MM.1S (cell line): ENCODE measurements at regions not wholly inside any gene's neighbourhood (a gene's known extent, or its start where the extent isn't known, plus 50 kb on each side); places are given as distances from the start of the nearest gene placed in this dataset.
"Not testable (repeated sequence)": the region's sequence is repeated elsewhere in the genome, so short reads cannot be mapped to it uniquely, and the experiment has no call there.

Source experiments
- DNase-seq: peaks from one replicate; pipeline ENCODE4 v3.0.0-alpha.2; 2015
- H2AFZ ChIP-seq: fragments of 300-600 bp; sonication (generic); 2 replicates; pipeline ENCODE4 v1.6.0; 2016; ENCODE audit warnings: antibody characterized with exemption, low read length
- H3F3A ChIP-seq: fragments of 300-600 bp; sonication (generic); 2 replicates; pipeline ENCODE4 v1.6.1; 2016; ENCODE audit warnings: mild to moderate bottlenecking, antibody characterized with exemption, low read length, moderate library complexity, mixed read lengths; ENCODE audit not compliant: insufficient read depth
- H3K27ac ChIP-seq: fragments of 300-600 bp; sonication (generic); 2 replicates; pipeline ENCODE4 v1.5.1; 2016; ENCODE audit warnings: mild to moderate bottlenecking, low read length
- H3K27me3 ChIP-seq: fragments of 300-600 bp; sonication (generic); replicated peaks from 2 replicates; pipeline ENCODE4 v1.6.0; 2016; ENCODE audit warnings: low read length; ENCODE audit not compliant: insufficient read depth
- H3K36me3 ChIP-seq: fragments of 300-600 bp; sonication (generic); replicated peaks from 2 replicates; pipeline ENCODE4 v1.6.1; 2016; ENCODE audit warnings: mild to moderate bottlenecking, low read length, mixed read lengths; ENCODE audit not compliant: insufficient read depth
- H3K4me1 ChIP-seq: fragments of 300-600 bp; sonication (generic); 2 replicates; pipeline ENCODE4 v1.6.1; 2016; ENCODE audit warnings: low read length, mixed read lengths
- H3K4me2 ChIP-seq: fragments of 300-600 bp; sonication (generic); 2 replicates; pipeline ENCODE4 v1.6.0; 2016; ENCODE audit warnings: low read depth, low read length
- H3K4me3 ChIP-seq: fragments of 300-600 bp; sonication (generic); 2 replicates; pipeline ENCODE4 v1.5.1; 2016; ENCODE audit warnings: low read length, mixed read lengths
- H3K79me2 ChIP-seq: fragments of 300-600 bp; sonication (generic); 2 replicates; pipeline ENCODE4 v1.6.1; 2016; ENCODE audit warnings: mixed run types, low read length, mixed read lengths
- H3K9ac ChIP-seq: fragments of 300-600 bp; sonication (generic); 2 replicates; pipeline ENCODE4 v1.6.1; 2016; ENCODE audit warnings: low read length, mixed read lengths
- H3K9me2 ChIP-seq: fragments of 300-600 bp; sonication (generic); replicated peaks from 2 replicates; pipeline ENCODE4 v1.6.1; 2016; ENCODE audit warnings: mild to moderate bottlenecking, low read length, mixed read lengths; ENCODE audit not compliant: insufficient read depth
- H3K9me3 ChIP-seq: fragments of 300-600 bp; sonication (generic); replicated peaks from 2 replicates; pipeline ENCODE4 v1.6.1; 2016; ENCODE audit warnings: mild to moderate bottlenecking, low read length, mixed read lengths; ENCODE audit not compliant: insufficient read depth
- H4K20me1 ChIP-seq: fragments of 300-600 bp; sonication (generic); 2 replicates; pipeline ENCODE4 v1.6.1; 2016; ENCODE audit warnings: mild to moderate bottlenecking, low read length, moderate library complexity, mixed read lengths; ENCODE audit not compliant: insufficient read depth
- CTCF ChIP-seq: fragments of 300-600 bp; sonication (generic); IDR thresholded peaks from 2 replicates; pipeline ENCODE4 v1.5.1; 2016; ENCODE audit warnings: antibody characterized with exemption, low read length, mixed read lengths
- EZH2 ChIP-seq: fragments of 300-600 bp; sonication (generic); optimal IDR thresholded peaks from 2 replicates; pipeline ENCODE3; 2017; ENCODE audit warnings: low read depth, mild to moderate bottlenecking, antibody characterized with exemption, low read length, mixed read lengths
- EZH2phosphoT487 ChIP-seq: fragments of 300-600 bp; sonication (generic); IDR thresholded peaks from 2 replicates; pipeline ENCODE4 v1.6.1; 2018; ENCODE audit warnings: antibody characterized with exemption, low read length

DNA sequence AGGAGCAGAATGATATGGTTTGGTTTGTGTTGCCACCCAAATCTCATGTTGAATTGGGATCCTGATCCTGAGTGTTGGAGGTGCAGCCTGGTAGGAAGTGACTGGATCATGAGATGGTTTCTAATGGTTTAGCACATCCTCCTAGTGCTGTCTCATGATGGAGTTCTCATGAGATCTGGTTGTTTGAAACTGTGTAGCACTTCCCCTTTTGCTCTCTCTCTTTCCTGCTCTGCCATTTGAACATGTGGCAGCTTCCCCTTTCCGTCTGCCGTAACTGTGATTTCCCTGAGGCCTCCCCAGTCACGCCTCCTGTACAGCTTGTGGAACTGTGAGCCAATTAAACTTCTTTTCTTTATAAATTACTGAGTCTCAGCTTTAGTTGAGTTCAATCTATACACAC is 756.8 kb upstream of the CDH6 start:
- H3K9me2 ChIP-seq = no peaks in the 10 kb centered on the region
- no peak overlapping the region for H3K27ac ChIP-seq
- H3K4me1 ChIP-seq = no peaks in the 10 kb centered on the region
- H3K4me2 ChIP-seq = no peak overlapping the region
- no peak for DNase-seq
- no peaks in the 10 kb centered on the region for H3K79me2 ChIP-seq
- no peak overlapping the region for H3K4me3 ChIP-seq
- H3K9ac ChIP-seq = no peak overlapping the region
- TF ChIP-seq EZH2 (no peak), EZH2phosphoT487 (no peak), CTCF (no peak)
- no peaks in the 10 kb centered on the region for H3K36me3 ChIP-seq
- no peaks in the 10 kb centered on the region for H4K20me1 ChIP-seq
- no peaks in the 10 kb centered on the region for H3F3A ChIP-seq
- H3K9me3 ChIP-seq = no peaks in the 10 kb centered on the region
- no peak overlapping the region for H2AFZ ChIP-seq
- H3K27me3 ChIP-seq = no peaks in the 10 kb centered on the region

- not testable (repeated sequence) for H3K9ac ChIP-seq, H3K4me3 ChIP-seq, H3K4me2 ChIP-seq
These were observed 764.5 kb upstream of the CDH6 start for GRCh38 chr5:30428866-30429407.

DNA sequence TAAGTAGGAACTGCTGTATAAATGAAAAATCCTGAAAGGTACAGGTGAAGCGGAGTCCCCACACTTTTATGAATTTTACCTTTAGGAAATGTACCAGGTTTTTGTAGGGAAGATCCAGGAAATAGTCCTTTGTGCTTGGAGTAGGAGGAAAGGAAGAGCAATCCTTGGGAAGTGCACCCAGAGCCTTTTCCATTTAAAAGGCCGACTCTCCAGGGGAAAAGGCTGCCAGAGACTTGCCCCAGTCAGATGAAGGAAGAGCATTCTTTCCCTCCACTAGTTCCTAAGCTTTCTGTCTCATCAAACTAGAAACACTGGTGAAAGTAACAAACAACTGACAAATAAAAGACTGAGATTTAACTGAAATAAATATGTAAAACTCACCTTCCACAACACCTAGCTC is 779.4 kb upstream of the CDH6 start:
- Histone ChIP-seq H2AFZ (no peak overlapping the region), H3K4me2 (no peak overlapping the region), H3K4me3 (no peak overlapping the region), H3F3A (no peaks in the 10 kb centered on the region), H3K27me3 (no peaks in the 10 kb centered on the region), H3K9ac (no peak overlapping the region), H3K9me2 (no peaks in the 10 kb centered on the region), H3K9me3 (no peaks in the 10 kb centered on the region; the same call in 1 of the 2 replicates), H4K20me1 (no peaks in the 10 kb centered on the region), H3K27ac (no peak overlapping the region), H3K79me2 (no peaks in the 10 kb centered on the region), H3K36me3 (no peaks in the 10 kb centered on the region), H3K4me1 (no peaks in the 10 kb centered on the region)
- no peak for DNase-seq
- TF ChIP-seq CTCF = no peak
- no peak for TF ChIP-seq EZH2
- TF ChIP-seq EZH2phosphoT487 = no peak

More at GRCh38 chr5:30428866-30429407, 764.5 kb upstream of the CDH6 start:
- not testable (repeated sequence) for H2AFZ ChIP-seq, H3K27ac ChIP-seq, H3K36me3 ChIP-seq, DNase-seq, H3F3A ChIP-seq, H3K4me1 ChIP-seq, H3K27me3 ChIP-seq, H3K9me2 ChIP-seq, H3K9me3 ChIP-seq, H4K20me1 ChIP-seq, H3K79me2 ChIP-seq

DNA sequence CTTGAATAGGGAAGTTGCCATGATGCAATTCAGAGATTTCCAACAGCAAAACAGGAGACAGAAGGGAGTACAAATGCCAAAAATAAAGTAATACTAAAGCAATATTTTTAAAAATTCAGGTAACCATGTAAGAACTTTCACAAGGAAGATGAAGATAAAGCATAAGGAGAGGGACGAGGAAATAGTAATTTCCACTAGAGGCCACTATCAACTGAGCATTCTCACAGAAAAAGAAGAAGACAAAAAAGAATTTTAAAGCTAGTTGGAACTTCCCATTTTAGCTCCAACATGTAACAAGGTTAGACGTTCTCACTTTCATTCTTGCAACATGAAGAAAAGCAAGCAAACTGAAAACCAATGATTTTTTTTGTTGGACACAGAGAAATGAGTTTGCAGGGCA is 779.9 kb upstream of the CDH6 start:
- no peak overlapping the region for H3K27ac ChIP-seq
- H3K4me1 ChIP-seq = no peaks in the 10 kb centered on the region
- H3K9ac ChIP-seq = no peak overlapping the region
- H3K79me2 ChIP-seq = no peaks in the 10 kb centered on the region
- H3K27me3 ChIP-seq = no peaks in the 10 kb centered on the region
- no peaks in the 10 kb centered on the region for H3F3A ChIP-seq
- H3K9me2 ChIP-seq = no peaks in the 10 kb centered on the region
- H4K20me1 ChIP-seq = no peaks in the 10 kb centered on the region
- no peak overlapping the region for H3K4me2 ChIP-seq
- H3K4me3 ChIP-seq = no peak overlapping the region
- no peak for DNase-seq
- no peaks in the 10 kb centered on the region for H3K36me3 ChIP-seq
- H3K9me3 ChIP-seq = no peaks in the 10 kb centered on the region
- TF ChIP-seq EZH2 (no peak), CTCF (no peak), EZH2phosphoT487 (no peak)
- H2AFZ ChIP-seq = no peak overlapping the region
